Stimulated activated CD4-positive, alpha-beta T cell treated with anti-CD3 and anti-CD28 coated beads, Interleukin-1b, Interleukin-23, amount 100 ng/mL, for 4 hours (primary cell): ENCODE measurements at regions not wholly inside any gene's neighbourhood (a gene's known extent, or its start where the extent isn't known, plus 50 kb on each side); places are given as distances from the start of the nearest gene placed in this dataset.
"Not testable (repeated sequence)": the region's sequence is repeated elsewhere in the genome, so short reads cannot be mapped to it uniquely, and the experiment has no call there.

Source experiments
- DNase-seq, 2 donors: peaks; one replicate each; pipeline ENCODE4 v3.0.0-alpha.2; 2020; ENCODE audit warnings: low read depth in 2 of 2

DNA sequence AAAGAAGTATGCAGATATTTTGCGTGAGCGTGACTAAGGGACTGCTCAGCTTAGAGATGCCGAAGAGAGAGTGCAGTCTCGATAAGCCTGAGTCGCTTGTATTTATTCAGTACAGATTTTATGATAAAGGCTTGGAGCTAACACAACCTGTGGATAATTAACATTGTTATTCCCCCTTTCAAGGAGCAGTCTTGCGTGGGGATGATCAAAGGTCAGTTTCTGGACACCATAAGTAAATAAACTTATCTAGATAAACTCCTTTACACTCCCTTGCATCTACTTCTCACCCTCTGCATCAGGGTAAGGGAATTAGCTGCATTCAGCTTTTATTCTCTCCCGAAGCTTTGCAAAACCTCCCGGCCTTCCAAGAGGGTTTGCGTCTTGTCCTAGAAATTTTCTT, 357.8 kb upstream of the ST8SIA4 start:
- DNase-seq: no peak

DNA sequence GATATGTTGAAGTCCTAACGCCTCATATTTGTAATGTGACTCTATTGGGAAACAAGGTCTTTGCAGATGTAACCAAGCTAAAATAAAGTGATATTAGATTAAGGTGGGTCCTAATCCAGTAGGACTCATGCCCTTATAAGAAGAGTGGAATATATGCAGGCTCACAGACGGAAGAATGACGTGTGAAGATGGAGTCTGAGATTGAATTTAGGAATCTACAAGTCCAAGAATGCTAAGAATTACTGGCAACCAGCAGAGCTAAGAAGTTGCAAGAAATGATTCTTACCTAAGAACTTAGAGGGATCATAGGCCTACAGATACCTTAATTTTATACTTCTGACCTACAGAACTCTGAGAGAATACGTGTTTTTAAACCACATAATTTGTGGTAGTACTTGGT, 350.0 kb upstream of the ST8SIA4 start:
- no peak for DNase-seq

DNA sequence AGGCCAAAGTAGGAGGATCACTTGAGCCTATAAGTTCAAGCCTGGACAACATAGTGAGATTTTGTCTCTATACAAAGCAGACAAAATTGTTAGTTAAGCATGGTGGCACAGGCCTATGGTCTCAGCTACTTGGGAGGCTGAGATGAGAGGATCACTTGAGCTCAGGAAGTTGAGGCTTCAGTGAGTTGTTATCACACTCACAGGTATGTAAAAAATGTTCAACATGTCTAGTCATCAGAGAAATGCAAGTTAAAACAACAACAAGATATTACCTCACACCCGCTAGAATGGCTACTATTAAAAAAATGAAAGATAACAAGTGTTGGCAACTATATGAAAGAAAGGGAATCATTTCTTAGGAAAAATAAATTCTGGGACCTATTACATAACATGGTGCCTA, 341.5 kb upstream of the ST8SIA4 start:
- no peak for DNase-seq

DNA sequence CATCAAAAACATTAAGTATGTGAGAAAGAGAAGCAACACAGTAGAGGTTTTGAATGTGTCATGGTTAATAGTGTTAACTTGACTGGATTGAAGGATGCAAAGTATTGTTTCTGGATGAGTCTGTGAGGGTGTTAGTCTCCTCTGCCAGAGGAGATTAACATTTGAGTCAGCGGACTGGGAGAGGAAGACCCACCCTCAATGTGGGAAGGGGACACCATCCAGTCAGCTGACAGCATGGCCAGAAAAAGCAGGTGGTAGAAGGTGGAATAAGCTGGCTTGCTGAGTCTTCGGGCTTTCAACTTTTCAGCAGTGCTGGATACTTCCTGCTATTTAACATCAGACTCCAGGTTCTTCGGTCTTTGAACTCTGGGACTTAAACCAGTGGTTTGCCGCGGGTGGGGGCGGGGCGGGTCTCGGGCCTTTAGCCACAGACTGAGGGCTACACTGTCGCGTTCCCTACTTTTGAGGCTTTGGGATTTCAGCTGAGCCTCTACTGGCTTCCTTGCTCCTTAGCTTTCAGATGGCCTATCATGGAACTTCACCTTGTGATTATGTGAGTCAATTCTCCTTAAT, 309.9 kb upstream of the ST8SIA4 start:
- no peak for DNase-seq

DNA sequence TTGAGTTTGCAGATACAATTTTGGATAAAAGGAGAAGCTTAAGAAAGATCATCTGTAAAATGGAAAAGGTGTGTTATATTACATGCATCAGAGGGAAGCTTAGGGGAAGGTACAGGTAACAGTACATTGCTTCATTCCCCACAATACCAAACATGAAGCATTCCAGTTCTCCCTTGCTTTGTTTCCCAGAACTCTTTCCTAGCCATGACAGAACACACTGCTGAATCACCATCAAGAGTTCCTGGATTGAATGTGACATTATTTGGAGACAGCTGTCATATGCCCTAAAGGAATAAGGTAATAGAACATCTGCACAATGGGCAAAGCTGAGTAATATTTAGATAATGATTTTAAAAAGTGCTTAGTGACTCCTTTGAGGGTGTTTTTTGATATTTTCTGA, 303.5 kb upstream of the ST8SIA4 start:
- no peak for DNase-seq

DNA sequence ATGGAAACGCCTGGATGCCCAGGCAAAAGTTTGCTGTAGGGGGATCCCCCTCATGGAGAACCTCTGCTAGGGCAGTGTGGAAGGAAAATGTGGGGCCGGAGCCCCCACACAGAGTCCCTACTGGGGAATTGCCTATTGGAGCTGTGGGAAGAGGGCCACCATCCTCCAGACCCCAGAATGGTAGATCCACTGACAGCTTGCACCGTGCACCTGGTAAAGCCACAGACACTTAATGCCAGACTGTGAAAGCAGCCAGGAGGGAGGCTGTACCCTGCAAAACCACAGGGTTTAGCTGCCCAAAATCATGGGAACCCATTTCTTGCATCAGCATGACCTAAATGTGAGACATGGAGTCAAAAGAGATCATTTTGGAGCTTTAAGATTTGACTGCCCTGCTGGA, 302.0 kb upstream of the ST8SIA4 start:
- DNase-seq: not testable (repeated sequence)

DNA sequence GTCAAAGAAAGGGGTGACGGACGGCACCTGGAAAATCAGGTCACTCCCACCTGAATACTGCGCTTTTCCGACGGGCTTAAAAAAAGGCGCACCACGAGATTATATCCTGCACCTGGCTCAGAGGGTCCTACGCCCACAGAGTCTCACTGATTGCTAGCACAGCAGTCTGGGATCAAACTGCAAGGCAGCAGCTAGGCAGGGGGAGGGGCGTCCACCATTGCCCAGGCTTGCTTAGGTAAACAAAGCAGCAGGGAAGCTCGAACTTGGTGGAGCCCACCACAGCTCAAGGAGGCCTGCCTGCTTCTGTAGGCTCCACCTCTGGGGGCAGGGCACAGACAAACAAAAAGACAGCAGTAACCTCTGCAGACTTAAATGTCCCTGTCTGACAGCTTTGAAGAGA, 277.3 kb upstream of the ST8SIA4 start:
- DNase-seq: not testable (repeated sequence)

DNA sequence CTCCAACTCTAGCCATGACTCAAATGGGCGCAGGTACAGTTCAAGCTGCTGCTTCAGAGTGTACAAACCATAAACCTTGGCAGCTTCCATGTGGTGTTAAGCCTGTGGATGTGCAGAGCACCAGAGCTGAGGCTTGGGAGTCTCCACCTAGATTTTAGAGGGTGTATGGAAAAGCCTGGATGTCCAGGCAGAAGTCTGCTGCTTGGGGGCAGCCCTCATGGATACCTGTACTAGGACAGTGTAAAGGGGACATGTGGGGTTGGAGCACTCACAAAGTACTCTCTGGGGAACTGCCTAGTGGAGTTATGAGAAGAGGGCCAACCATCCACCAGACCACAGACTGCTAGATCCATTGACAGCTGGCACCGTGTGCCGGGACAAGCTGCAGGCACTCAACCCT, 273.5 kb upstream of the ST8SIA4 start:
- no peak for DNase-seq

DNA sequence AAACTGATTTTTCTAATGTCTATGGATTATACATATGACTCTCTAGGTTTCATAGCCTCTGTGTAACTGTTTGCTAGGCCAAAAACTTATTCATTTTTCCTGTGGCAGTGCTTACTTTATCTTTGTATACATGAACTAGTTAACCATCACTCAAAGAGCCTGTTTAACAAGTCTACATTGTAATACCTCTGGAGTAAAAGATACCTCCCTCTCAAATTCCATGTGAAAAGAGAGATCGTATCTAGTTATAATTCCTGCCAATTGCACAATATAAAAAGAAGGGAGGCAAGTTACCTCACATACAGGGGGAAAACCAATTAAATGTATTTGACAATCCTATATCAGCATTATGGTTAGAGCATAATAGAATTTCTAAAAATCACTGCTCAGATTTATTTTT, 271.9 kb upstream of the ST8SIA4 start:
- DNase-seq: no peak

DNA sequence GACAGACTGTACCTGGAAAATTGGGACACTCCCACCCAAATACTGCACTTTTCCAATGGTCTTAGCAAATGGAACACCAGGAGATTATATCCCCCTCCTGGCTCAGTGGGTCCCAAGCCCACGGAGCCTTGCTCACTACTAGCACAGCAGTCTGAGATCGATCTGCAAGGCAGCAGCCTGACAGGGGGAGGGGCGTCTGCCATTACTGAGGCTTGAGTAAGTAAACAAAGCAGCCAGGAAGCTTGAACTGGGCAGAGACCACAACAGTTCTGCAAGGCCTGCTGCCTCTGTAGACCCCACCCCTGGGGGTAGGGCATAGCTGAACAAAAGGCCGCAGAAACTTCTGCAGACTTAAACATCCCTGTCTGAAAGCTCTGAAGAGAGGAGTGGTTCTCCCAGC, 260.0 kb upstream of the ST8SIA4 start:
- no peak for DNase-seq

DNA sequence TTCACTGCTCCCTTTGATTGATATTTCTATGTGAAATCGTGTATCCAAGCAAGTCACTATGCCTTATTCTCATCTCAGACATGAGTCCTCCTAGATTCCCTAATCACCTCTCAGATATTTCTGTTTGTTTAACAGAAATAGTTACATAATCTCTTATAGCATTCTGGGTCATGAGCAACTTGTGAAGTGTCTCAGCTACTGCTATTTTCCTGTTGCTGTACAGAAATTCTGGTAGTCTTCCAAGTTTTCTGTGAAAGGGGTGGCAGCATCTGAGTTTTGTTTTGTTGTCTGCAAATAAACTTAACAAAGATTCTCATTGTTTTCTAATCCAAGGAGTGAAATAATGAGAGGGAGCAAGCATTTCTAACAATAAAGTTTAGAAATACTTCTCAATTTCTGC, 256.9 kb upstream of the ST8SIA4 start:
- DNase-seq: no peak

DNA sequence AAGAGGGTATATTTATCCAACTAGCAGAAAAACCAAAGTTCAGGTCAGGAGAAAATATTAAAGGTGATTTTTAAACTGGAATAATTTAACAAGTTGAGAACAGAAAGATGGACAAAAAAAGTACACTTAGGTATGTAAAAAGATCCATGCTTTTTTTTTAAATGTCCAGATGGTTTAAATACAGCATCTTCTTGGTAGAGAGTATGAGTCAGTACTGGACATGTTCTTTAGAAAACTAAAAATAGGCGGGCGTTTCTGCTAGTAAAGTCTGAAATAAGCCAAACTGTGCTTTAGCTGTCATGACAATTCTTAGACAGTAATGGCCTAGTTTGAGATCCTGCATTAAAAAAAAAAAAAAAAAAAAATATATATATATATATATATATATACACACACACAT, 255.9 kb upstream of the ST8SIA4 start:
- no peak for DNase-seq

DNA sequence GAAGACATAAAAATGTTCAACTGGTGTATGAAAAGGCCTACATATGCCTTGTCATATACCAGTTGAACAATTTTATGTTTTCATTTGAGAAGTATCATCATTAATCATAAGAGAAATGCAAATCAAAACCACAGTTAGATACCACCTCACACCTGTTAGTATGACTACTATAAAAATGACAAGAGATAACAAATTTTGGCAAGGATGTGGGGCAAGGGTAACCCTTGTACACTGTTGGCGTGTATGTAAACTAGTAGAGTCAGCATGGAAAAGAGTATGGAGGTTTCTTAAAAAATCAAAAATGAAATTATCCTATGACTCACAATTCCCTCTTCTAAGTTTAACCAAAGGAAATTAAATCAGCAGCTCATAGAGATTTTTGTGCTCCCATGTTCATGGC, 250.4 kb upstream of the ST8SIA4 start:
- DNase-seq: no peak

DNA sequence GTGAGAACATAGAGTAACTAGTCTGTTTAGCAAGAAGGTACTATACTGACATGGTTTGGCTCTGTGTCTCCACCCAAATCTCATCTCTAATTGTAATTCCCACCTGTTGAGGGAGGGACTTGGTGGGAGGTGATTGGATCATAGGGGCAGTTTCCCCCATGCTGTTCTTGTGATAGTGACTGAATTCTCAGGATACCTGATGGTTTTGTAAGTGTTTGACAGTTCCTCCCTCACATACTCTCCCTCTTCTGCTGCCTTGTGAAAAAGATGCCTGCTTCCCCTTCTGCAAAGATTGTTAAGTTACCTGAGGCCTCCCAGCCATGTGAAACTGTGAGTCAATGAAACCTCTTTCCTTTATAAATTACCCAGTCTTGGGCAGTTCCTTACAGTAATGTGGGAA, 240.4 kb upstream of the ST8SIA4 start:
- DNase-seq: no peak

DNA sequence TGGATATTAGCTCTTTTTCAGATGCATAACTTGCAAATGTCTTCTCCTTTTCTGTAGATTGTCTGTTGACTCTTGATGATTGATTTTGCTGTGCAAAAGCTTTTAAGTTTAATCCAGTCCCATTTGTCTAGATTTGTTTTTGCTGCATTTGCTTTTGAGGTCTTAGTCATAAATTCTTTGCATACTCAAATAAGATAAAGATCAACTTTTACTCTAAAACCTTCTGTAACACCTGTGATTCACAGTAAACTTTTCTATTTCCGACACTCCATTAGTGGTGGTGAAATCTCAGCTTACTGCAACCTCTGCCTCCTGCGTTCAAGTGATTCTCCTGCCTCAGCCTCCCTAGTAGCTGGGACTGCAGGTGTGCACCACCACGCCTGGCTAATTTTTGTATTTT, 239.0 kb upstream of the ST8SIA4 start:
- no peak for DNase-seq

DNA sequence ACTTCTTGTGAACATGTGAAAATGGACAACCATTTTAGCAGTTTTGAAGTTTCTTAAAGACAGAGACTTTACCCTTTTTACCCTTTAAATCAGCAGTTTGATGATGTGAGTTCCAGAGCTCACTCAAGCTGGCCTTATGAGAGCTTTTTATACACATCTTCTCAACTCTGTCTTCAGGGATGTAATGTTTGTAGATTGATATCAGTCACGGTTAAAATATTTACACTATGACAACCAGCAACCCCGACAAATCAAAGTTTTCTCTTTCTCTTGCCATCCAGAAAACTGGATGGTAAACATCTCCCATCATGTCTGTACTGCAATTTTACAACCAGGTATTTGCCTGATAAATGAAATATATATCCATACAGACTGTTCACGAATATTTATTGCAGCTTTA, 233.4 kb upstream of the ST8SIA4 start:
- DNase-seq: no peak

DNA sequence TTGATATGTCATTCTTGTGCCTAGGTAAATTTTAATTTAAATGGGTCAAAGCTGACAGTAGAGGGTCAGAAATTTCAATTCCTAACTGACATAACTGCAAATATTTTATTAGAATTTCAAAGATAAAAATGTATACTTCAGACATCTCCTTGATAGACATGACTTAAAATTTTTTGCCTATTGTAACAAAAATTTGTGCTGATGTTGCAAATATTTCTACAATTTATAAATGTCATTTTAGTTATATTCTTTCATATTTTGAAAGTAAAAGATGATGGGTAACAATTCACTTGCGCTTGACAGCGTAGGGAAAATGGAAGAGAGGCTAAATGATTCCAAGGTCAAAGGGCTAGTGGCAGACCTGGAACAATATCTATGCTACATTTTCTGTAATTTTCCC, 220.3 kb upstream of the ST8SIA4 start:
- DNase-seq: no peak

DNA sequence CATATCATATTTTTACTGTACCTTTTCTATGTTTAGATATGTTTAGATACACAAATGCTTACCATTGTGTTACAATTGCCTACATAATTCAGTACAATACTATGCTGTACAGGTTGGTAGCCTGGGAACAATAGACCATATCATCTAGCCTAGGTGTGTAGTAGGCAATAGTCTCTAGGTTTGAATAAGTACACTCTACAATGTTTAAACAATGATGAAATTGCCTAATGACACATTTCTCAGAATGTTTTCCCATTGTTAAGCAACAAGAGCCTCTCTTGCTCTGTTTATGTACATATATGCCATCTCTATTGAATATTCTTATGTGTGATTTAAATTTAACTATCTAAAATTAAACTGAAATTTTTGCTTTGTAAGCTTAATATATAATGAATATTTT, 209.6 kb upstream of the ST8SIA4 start:
- DNase-seq: no peak

DNA sequence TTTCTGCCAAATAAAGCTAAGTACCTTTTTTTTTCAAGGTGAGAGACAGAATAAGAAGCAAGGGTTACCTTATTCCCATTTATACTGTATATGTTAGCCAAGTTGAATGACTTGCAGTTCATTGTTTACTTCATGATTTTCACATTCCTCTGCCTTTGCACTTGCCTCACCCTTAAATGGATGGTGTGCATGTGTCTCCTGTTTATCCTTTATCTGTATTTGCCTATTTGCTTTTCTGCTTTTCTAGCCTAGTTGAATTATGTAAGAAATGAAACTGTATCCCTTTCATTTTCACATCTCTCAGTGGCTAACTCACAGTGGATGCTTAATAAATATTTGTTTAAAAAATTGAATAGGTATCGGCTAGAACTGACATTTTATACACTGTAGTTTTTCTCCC, 200.8 kb upstream of the ST8SIA4 start:
- DNase-seq: no peak

DNA sequence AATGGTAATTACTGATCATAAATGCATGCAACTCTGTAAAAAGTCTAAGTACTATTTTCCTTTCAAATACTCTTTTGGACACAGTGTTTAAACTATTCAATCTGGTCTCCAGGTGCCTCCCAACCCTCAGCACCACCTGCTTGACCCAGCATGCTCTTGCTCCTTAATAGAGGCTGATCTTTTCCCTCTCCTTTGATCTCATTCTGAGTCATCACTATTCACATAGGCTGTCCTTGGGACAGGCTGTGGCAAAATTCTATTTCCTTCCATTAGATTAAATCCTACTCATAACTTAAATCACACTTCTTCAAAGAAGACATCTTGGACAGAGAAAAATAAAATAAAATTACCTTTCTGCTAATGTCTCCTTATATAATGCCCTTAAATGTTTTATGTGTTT, 199.4 kb upstream of the ST8SIA4 start:
- no peak for DNase-seq

DNA sequence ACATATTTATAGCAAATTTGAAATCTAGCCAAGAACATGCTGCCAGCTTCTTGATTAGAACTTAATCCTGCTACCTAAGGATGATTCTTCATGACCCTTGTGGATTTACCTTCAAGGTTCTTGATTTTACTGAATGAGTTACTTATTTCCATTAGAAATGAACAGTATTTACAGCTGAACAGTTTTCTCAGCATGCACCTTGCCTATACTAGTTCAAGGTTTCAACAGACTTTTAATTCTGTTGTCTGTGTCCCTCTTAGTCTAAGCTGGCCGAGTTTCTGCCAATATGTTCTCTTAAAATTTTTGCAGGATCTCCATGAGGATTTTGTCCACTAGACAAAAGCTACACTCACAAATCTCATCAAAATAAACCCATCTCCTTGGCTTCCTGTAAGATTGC, 188.8 kb upstream of the ST8SIA4 start:
- no peak for DNase-seq

DNA sequence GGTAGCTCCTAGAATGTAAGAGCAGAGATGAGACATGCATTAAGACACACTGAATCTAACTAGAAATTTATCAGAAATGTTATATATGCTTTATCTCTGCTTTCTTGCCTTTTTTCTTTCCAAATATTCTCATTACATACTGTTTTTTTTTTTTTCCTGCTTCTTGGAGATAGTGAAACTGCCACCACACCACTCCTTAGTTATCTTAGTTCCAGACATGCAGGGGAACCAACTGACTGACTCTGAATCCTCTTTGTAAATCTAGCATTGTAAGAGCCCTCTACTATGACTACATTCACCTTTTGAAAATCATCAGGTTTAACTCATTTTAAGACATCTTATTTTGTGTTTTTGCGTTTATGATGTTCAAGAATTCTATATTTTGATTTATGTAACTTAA, 181.3 kb upstream of the ST8SIA4 start:
- no peak for DNase-seq

DNA sequence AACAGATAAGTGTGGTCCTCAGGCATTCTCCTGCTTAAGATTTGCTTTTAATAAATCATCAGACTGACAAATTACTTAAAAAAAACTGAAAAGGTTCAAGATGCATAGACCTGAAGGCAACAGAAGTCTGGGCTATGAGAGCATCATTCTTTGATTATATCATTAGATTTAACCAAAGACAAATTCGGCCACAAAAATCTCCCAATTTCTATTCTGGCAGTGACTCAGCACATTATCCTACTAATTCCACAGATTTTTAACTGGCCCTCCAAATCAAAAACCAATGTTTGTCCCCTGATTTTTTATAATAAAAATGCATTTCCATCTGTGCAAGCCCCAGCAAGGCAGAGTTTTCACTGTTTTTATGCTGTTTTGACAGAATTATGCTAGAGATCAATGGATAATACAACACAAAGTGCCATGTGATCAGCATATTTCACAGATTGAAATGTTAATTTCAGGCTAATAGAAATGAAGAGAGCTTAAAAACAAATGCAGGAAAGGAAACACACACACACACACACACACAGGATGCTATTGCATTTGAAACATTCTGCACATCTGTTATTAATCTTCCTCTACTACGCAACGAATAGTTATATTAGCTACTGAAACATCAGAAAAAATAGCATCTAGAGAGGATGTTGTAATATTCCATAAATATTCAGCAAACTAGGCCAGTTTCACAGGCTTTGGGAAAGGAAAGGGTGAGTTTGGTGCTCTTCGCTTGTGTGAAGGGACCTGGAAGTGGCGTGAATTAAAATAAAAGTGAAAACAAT, 177.6 kb upstream of the ST8SIA4 start:
- DNase-seq: no peak

DNA sequence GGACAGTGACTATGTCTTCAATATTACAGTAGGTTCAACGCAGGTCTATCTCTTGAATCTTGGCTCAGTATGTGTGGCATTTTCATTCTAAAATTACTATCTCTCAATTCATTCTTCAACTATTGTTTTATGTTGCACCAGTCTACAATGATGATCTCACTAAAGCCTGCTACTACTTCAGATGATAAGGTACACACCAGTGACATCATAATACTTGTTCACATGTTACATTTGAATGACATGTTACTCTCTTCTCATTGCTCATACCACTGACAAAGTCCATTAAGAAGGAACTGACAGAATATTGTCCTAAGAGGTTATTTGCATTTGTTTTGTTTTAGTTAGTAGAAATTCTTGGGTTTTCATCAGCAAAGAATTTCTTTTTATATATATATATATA, 165.2 kb upstream of the ST8SIA4 start:
- no peak for DNase-seq
